ENCODE measurements at regions not wholly inside any gene's neighbourhood (a gene's known extent, or its start where the extent isn't known, plus 50 kb on each side); places are given as distances from the start of the nearest gene placed in this dataset.

DNA sequence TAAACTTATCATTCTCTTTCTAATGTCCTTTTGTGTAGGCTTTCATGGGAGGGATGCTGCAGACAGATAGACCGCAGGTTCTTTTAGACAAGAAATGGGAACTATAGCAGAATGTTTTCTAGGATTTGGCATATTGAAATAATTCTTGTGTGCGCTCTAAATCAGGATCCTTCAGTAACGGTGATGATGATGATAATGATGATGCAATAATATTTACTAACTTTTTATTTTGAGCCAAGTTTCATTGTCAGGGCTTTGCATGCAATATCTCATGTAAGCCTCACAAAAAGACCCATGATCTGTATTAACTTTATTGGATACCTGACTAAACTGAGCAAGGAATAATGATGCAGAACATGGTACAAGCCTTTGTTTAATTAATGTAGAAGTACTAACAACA lies 280.1 kb downstream of the HAO1 start:
- DNase-seq: no peak

DNA sequence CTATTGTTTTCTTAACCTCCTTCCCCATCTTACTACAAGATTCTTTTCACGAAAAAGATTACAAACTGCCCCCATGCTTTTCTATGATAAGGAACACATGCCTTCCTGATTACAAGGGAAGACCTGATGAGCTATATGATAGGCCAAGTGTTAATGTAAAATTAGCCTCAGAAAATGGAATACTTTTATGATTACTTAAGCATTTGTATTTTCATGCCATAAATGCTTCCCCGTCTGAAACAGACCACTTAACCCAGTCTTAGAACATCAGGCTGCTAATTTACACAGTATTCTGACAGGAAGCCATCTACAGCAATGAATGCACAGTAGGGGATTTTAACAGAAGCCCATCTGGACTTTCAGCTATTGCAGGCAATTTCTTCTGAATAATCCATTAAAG lies 274.9 kb downstream of the HAO1 start:
- no peak for DNase-seq

DNA sequence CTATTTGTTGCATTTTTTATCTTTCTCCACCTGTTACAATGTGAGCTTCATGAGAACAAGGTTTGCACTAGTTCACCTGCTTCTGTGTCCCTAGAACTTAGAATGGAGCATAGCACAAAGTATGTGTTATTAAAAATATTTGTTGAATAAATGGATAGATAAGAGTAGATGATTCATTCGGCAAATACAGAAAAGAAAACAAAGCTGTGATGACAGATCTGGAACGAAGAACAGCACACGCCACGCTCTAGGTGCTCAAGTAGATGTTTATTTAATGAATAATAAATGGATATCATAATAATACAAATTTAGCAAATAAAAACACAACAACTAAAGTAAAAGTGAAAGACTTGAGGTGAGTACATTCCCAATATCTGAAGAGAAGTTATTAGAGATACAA lies 273.1 kb downstream of the HAO1 start:
- DNase-seq: no peak

DNA sequence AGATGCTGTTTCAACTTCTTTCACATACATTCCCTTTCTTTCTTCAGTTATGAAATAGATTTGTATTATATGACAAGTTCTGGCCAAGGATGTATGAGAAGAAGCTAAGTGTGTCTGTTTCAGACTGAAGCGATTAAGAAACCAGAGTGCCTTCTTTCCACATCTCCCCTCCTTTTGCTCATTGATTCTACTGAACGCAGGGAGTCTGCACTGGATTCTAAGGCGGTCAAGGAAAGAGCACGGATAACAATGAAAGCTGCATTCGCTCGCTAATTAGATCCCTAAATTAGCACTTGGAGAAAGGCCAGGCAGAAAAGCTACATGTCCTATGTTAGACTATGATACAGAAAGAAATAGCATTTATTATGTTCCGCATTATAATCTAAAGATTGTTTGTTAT lies 267.7 kb downstream of the HAO1 start:
- no peak for DNase-seq

DNA sequence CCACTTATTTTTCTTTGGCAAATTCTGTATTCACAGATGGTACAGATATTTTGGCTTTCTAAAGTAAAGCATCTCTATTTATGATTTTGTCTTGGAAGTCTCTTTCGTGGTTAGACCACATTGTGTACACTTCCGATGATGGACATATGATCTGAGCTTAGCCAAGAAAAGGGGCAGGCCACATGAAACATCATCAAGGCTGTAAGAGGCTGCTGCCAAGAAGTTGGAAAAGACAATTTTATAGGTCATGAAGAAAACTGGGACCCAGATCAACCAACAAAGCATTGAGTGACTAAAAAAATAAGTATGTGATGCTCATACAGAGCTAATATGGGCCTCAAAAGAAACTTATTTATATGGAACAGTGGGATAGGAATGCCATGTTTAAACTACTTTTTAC lies 266.4 kb downstream of the HAO1 start:
- DNase-seq: no peak

DNA sequence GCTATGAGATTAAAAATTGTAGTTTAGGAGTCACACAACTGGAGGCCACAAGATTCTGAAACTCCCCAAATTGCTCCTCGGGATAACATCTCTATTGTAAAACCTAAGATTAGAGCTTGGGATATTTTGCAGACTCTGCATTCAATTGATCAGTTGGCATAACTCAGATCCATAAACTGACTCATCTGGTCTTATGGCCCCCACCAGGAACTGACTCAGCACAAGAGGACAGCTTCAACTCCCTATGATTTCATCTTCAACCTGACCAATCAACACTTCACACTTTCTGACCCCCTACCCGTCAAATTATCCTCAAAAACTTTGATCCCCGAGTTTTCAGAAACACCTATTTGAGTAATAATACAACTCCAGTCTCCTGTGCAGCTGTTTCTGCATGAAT lies 257.3 kb downstream of the HAO1 start:
- DNase-seq: no peak

DNA sequence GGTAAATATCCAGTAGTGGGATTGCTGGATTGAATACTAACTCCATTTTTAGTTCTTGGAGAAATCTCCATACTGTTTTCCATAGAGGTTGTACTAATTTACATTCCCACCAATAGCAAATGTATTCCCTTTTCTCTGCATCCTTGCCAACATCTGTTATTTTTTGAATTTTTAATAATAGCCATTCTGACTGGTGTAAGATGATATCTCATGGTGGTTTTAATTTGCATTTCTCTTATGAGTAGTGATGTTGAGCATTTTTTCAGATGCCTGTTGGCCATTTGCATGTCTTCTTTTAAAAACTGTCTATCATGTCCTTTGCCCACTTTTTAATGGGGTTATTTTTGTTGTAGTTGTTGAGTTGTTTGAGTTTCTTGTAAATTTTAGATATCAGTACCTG lies 253.2 kb downstream of the HAO1 start:
- DNase-seq: no peak

DNA sequence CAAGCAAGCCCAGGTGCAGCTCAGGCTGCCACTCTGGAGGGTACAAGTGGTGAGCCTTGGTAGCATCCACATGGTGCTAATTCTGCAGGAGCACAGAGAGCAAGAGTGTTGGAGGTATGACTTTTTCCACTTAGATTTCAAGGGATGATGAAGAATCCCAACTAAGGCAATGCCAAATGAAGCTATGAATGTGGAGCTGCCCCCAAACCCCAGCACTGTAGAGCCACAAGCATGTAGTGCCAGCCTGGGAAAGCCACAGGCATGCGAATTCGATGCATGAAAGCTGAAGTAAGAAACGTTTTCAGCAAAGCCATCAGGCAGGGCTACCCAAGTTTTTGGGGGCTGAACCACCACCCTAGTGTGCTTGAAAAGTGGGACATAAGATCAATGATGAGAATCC lies 251.1 kb downstream of the HAO1 start:
- DNase-seq: no peak

DNA sequence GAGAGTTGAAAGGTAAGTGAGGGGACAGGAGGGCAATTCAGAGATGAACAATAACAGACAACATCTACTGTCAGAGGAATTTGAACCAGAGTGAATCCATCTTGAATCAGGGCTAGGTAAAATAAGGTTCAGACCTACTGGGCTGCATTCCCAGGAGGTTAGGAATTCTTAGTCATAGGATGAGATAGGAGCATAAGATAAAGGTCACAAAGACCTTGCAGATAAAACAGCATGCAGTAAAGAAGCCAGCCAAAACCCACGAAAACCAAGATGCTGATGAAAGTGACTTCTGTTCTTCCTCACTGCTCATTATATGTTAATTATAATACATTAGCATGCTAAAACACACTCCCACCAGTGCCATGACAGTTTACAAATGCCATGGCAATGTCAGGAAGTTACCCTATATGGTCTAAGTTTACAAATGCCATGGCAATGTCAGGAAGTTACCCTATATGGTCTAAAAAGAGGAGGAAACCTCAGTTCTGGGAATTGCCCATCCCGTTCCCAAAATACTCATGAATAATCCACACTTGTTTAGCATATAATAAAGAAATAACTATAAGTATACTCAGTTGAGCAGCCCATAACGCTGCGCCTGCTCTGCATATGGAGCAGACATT lies 248.5 kb downstream of the HAO1 start:
- no peak for DNase-seq

DNA sequence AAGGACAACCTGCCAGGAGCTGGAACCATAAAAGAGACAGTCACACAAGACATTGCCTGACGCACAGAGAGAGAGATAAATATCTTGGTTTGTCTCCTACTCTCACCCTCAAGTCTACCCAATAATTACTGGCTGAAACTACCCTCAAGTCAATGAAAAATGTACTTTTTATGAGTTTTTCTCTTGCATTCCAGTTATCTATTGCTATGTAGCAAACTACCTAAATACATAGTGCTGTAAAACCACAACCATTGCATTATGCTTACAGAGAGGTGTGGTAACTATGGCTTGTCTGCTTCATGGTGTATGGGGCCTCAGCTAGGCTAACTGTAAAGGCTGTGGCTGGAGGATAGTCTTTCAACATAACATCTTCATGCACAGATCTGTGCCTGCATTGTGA lies 247.8 kb downstream of the HAO1 start:
- no peak for DNase-seq

DNA sequence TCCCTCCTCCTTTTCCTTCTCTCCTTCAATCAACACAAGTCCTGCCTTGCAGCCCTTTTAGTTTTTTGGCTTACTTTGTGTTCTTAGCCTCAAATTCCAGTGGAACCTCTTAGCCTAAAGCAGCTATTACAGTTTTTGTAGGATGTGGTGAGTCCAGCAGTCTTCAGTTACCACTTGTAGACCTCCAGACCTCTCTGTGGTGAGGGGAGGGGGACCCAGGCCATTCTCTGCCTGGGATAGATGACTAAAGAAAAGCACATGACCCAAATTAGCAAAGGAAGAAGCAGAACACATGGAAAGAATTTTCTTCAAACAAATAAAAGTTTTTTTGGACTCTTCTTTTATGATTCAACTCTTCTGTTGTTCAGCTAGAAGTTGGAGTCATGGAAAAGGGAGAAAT lies 246.5 kb downstream of the HAO1 start:
- DNase-seq: no peak

DNA sequence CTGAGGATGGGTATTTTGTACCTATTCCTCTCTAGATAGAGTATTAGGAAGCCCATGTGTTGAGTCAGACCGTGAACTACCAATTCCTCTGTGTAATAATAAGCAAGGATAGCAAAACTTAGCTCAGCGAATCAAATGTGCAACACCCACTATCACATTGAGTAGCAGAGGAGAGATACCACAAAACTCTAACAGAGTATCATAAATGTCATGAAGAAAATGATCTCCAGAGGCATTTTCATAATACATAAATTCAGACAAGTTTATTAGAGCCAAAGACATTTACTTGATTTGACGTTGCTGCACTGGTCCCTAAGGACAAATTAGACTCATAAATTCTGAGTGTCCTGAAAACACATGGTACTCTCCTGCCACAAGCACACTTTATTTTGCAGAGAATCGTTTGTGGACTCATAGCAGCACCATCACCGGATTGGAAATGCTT lies 245.2 kb downstream of the HAO1 start:
- DNase-seq: no peak

DNA sequence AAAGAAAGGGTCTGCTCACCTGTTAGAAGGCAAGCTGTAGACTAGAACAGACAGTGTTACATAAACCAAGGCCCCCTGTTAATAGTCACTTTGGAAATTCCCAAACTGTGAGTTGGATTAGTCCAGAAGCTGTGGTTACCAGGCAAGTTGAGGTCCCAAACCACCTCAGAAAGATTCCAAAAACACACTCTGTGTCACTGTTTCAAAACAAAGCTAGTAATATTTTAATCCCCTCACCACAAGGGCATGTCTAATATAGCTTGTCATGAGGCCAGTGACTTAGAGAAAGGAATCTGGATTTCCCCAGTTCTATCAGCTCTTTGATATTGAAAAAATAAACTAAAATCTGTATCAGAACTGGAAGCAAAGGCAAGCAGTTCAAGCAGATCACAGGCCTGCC lies 244.6 kb downstream of the HAO1 start:
- no peak for DNase-seq

DNA sequence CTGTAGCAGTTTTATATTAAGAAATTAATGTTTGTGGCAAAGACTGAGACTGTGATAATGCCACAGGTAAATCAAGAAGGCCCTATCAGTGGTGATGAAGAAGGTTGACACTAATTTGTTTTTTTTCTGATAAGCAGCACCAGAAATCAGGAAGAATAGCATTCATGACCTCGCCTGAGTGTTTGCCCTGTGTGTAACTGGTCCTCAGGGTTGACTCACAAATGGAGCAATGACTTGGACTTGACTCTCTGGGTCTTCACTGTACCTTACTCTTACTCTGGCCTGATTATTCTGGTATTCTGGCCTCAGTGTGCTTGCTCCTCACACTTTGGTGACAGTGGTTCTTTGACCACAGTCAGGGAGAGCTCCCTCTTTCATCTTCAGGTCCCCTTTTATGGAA lies 243.9 kb downstream of the HAO1 start:
- no peak for DNase-seq

DNA sequence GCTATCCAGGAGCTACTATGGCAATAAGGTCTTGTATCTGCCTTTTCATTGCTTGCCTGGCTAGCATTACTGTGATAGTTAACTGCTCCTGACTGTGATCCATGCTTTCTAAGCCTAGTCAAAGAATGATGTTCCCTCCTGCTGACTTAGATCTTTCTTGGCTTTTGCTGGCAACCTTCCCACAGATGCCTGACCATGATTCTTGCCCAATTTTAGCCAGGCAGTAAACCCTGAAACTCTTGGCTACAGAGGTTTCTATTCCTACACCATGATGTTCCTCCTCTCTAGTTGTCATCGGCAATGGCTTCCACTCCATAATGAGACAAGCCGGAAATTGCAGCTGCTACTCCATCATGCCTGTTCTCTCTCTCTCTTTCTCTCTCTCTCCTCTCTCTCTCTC lies 238.1 kb downstream of the HAO1 start:
- DNase-seq: no peak

DNA sequence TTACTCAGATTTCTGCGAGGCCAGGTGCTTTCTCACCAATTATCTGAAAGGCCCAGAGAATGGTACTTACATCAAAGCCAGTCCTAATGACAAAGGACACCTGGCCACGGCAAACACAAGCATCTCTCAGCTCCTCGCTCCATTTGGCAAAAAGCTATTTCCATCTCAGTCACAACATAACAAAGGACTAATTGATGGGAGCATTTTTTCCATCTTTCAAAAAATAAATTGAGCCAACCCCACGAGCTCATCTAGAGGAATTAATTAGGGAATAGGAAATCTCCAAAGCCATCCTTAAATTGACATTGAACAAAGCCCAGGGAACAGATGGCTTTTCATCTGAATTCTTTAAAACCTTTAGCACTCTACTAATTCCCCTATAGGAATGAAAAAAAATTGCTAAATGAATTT lies 236.7 kb downstream of the HAO1 start:
- no peak for DNase-seq

DNA sequence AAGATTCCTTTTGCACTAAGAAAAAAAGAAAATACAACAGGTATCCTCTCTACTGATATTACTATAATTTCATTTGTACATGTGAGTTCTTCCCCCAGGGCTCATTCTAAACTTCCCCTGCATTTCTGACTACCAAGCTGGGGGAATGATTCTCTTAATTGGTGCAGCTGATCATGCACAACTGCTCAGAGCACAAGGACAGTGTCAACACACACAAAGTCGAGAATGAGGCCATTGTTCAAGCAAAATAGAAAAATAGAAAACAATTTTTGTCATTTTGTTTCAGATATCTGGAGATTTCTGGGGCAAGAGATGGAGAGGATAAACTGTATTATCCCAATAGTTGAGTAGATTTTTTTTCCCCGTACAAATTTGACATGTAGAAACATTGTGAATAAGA lies 236.3 kb downstream of the HAO1 start:
- DNase-seq: no peak

DNA sequence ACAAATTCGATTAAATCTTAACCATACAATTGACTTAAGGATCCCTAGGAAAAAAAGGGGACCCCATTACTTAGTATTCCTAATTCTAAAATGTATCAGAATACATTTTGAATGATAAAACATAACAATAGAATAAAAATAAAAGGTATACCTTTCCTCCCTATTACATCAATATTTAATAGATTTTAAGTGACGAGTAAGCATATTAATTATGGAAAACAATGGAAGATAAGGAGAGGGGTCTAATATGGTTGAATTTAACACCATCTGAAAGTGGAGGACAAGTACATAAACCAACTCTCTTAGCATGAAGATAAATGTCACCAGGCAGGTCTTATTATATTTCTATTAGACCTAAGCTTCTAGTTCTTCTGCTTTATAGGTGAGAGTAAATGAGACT lies 232.1 kb downstream of the HAO1 start:
- no peak for DNase-seq

DNA sequence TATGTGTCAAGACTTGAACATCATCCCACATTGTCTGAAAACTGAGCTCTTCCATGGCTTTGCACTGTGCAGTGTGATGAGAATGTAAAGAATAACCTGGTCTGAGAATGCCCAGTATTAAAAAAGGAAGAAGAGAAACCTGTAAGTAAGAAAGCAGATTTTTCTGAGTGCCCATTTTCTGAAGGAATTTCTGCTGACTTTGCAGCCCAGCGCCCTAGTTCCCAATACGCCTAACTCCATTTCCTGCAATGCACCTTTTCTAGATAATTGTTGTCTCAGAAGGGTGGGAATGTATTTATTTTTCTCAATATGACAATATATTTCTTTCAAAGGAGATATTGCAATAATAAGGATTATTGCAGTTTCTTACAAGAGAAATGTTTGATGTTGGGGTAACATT lies 231.5 kb downstream of the HAO1 start:
- DNase-seq: no peak

DNA sequence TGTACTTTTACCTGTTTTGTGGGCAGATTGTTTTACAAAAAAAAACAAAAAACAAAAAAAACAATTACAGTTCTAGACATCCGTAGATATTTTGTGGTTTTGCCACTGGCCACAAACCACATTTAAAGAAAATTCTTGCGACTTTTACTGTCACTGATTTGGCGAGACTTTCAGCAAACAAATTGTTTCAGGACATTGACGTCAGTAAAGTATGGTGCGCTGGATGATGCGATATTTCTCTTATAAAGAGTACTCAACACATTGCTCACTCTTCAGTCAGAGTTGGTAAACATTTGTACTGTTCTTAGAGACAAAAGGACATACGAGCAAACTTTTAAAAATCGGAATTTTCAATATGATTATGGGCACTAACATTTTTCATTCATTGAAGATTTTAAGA lies 229.8 kb downstream of the HAO1 start:
- DNase-seq: no peak

DNA sequence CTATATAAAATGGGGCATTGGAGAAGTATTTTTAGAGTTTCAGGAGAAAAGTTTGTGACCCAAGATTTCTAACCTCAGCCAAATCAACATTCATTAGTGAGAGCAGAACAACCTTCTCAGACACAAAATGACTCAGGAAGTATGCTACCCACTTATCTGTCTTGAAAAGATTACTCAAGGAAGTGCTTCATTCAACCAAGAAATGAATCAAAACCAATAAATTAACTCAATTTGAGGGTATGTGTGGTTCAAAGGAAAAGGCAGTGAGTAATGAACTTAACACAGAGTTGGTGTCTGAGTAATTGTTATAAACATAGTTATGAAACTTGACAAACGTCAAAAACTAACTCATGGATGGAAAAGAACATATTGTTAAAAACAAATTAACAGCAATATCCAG lies 227.6 kb downstream of the HAO1 start:
- no peak for DNase-seq

DNA sequence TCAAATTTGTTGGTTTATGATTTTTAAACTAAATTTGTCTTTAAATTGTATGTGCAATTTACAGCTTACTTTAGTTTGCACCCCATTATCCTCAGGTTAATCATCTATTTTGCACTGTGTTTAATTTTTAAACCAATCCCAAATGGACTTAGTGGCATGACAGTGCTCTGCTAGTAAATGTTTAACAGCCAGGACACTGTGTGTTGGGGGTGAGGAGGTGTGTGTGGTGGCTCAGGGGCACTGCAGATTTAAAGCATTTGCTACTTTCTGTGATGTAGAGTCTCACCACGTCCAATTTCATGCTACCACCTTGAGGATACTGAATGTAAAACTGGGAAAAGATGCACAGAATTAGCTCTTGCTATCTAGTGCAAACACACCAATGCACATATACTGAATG lies 225.7 kb downstream of the HAO1 start:
- no peak for DNase-seq

DNA sequence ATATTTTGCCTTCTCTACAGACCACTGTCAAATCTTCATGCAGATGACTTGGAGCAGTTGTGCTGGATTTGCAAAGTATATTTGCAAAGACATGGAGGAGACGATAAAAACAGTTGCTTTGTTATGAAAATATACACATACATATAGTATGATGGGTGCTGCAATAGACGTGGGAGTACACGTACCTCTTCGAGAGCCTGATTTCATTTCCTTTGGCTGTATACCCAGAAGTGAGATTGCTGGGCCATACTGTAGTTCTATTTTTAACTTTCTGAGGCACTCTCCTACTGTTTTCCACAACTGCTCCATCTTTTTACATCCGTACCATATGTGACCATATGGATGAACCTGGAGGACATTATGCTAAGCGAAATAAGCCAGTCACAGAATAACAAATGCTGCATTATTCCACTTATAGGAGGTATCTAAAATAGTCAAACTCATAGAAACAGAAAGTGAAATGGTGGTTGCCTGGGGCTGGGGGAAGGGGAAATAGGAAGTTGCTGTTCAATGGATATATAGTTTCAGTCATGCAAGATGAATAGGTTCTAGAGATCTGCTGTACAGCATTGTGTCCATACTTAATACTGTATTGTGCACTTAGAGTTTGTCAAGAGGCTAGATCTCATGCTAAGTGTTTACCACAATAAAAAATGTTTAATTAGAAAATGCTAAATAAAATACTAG lies 223.8 kb downstream of the HAO1 start:
- DNase-seq: no peak

DNA sequence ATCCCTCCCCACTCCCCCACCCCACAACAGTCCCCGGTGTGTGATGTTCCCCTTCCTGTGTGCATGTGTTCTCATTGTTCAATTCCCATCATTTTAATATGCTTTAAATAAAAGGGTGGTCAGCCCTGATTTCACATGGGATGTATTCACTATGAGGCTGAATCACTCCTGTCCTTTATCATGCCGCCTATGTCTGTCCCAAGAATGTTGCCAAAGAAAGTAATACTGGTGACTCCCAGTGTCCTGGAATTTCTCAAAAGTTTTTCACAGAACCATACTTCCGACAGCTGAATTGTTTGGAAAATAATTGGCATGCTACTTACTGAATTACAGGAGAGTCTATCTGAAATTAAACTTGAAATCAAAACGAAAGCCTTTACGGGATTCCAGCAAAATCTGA lies 217.7 kb downstream of the HAO1 start:
- no peak for DNase-seq

DNA sequence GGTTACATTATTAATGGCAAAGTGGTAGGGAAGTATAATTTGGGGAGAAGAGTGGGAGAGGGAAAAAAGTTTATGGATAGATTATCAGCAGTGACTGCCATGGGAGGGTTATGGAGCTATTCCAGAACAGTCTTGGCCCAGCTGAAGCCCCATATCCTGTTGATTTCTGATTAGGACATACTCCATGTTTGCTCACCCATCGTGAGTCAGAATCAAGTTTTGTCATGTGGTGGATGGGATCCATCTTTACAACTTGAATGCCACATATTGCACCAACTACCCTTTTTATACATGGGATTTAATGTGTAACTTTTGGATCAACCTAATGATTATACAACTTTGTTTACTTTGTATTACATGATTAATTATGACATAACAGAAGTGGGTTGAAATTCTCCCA lies 217.0 kb downstream of the HAO1 start:
- DNase-seq: no peak

All from inflammatory macrophage treated with lipopolysaccharide for 4 hours (primary cell).